OCI-LY7 (cell line): ENCODE measurements at regions not wholly inside any gene's neighbourhood (a gene's known extent, or its start where the extent isn't known, plus 50 kb on each side); places are given as distances from the start of the nearest gene placed in this dataset.

Experiments used
- BruUV-seq: library from RNA; stranded (reverse); fragments of 400-500 nt; replicated peaks from 2 replicates; lab custom pipeline; 2021; lab: Mats Ljungman, UMichigan
- CTCF ChIA-PET: fragments of 300-600 bp; sonication (Branson Sonifier 250); formaldehyde crosslinking; loops from one replicate; lab custom pipeline; 2022; ENCODE audit warnings: antibody characterized with exemption; ENCODE audit not compliant: unreplicated experiment; lab: Charles Lee
- POLR2A ChIA-PET: fragments of 300-600 bp; sonication (Branson Sonifier 250); formaldehyde crosslinking; loops from one replicate; lab custom pipeline; 2022; ENCODE audit warnings: antibody characterized with exemption; lab: Charles Lee
- DNase-seq: peaks from one replicate; pipeline ENCODE4 v3.0.0-alpha.2; 2015; ENCODE audit warnings: low spot score
- H2AFZ ChIP-seq: fragments of 200-600 bp; sonication (generic), shearing (Covaris generic); 2 replicates; pipeline ENCODE4 v1.6.1; 2014; ENCODE audit warnings: mild to moderate bottlenecking, antibody characterized with exemption, low read length, moderate library complexity
- H3K27ac ChIP-seq: fragments of 200-600 bp; sonication (generic); 2 replicates; pipeline ENCODE4 v1.5.1; 2014; ENCODE audit warnings: mixed run types, low read depth, mild to moderate bottlenecking, moderate library complexity, low read length, inconsistent platforms; ENCODE audit not compliant: poor library complexity, severe bottlenecking
- H3K36me3 ChIP-seq: fragments of 200-600 bp; sonication (generic); 2 replicates; pipeline ENCODE4 v1.6.1; 2014; ENCODE audit warnings: mild to moderate bottlenecking, antibody characterized with exemption, low read length, moderate library complexity, mixed read lengths; ENCODE audit not compliant: insufficient read depth
- H3K4me1 ChIP-seq: fragments of 200-600 bp; sonication (generic); 2 replicates; pipeline ENCODE4 v1.5.1; 2014; ENCODE audit warnings: mild to moderate bottlenecking, low read length; ENCODE audit not compliant: insufficient read depth, poor library complexity, severe bottlenecking
- H3K4me2 ChIP-seq: fragments of 200-600 bp; sonication (generic); 2 replicates; pipeline ENCODE4 v1.6.1; 2014; ENCODE audit warnings: mild to moderate bottlenecking, low read length
- H3K4me3 ChIP-seq: fragments of 200-600 bp; sonication (generic); 2 replicates; pipeline ENCODE4 v1.5.1; 2014; ENCODE audit warnings: mild to moderate bottlenecking, low read depth, low read length; ENCODE audit not compliant: poor library complexity, severe bottlenecking
- H3K79me2 ChIP-seq: fragments of 200-600 bp; sonication (generic); 2 replicates; pipeline ENCODE4 v1.6.1; 2016; ENCODE audit warnings: low read depth, mild to moderate bottlenecking, low read length, moderate library complexity, mixed read lengths; ENCODE audit not compliant: insufficient read depth
- H3K9me2 ChIP-seq: fragments of 200-600 bp; sonication (generic); 2 replicates; pipeline ENCODE4 v1.6.1; 2016; ENCODE audit warnings: mild to moderate bottlenecking, low read length, mixed read lengths; ENCODE audit not compliant: insufficient read depth
- H3K9me3 ChIP-seq: fragments of 200-600 bp; sonication (generic); 2 replicates; pipeline ENCODE4 v1.6.1; 2014; ENCODE audit warnings: mild to moderate bottlenecking, mixed run types, low read length, mixed read lengths
- H4K20me1 ChIP-seq: fragments of 200-600 bp; sonication (generic); 2 replicates; pipeline ENCODE4 v1.6.1; 2014; ENCODE audit warnings: mild to moderate bottlenecking, antibody characterized with exemption, low read length, moderate library complexity, mixed read lengths; ENCODE audit not compliant: insufficient read depth
- CTCF ChIP-seq: fragments of 200-600 bp; sonication (generic); conservative IDR thresholded peaks from 2 replicates; pipeline ENCODE4 v1.5.1; 2014; ENCODE audit warnings: mild to moderate bottlenecking, antibody characterized with exemption, low read length, moderate library complexity, mixed read lengths
- EZH2phosphoT487 ChIP-seq: fragments of 200-600 bp; sonication (generic); IDR thresholded peaks from 2 replicates; pipeline ENCODE4 v1.6.1; 2018; ENCODE audit warnings: low read depth, borderline replicate concordance, mild to moderate bottlenecking, mixed run types, antibody characterized with exemption, low read length, moderate library complexity, mixed read lengths
- intact Hi-C: fragments of 100-400 bp; cut with micrococcal nuclease; formaldehyde crosslinking; loops from one replicate; pipeline ENCODE4 v1.10.0; 2022; ENCODE audit not compliant: unreplicated experiment

- no peaks in the 10 kb centered on the region for H3K36me3 ChIP-seq
- no peaks in the 10 kb centered on the region for H3K79me2 ChIP-seq
- no peak overlapping the region for H3K4me2 ChIP-seq
- ChIA-PET POLR2A (no interaction called here), CTCF (no interaction called here)
- no peaks in the 10 kb centered on the region for H4K20me1 ChIP-seq
- intact Hi-C loops, result no loop called here
- no peaks in the 10 kb centered on the region for H3K4me1 ChIP-seq
- no TSS peak for BruUV-seq
- no peaks in the 10 kb centered on the region for H3K9me2 ChIP-seq
- no peak overlapping the region for H3K4me3 ChIP-seq
- TF ChIP-seq EZH2phosphoT487, result no peak
- no peak for TF ChIP-seq CTCF
- H3K27ac ChIP-seq, result no peak overlapping the region
- no peaks in the 10 kb centered on the region for H3K9me3 ChIP-seq
- no peak overlapping the region for H2AFZ ChIP-seq
- no peak for DNase-seq
Observed at GRCh38 chr2:219831957-219832356, 204.5 kb downstream of the SLC4A3 start.

DNA sequence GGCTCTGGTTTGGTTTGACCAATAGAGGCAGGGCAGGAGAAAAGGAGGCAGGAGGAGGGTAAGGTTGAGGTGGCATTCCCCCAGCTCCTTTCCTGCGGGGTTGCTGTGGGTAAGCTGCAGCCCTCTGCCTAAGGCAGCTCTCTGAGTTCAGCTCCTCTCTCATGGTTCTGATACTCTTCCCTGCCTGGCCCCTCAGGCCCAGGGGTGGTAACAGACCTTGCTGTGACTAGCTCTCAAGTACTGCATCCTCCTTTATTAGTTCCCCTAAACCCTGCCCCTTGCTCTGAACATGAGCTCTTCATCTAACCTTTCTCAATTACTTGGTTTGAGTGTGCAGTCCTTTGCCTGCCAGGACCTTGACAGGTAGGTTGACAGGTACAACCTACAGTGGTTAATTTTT is 205.5 kb downstream of the SLC4A3 start:
- intact Hi-C loops, result no loop called here
- Histone ChIP-seq H3K4me3 (no peak overlapping the region), H3K79me2 (no peaks in the 10 kb centered on the region), H3K27ac (no peak overlapping the region), H2AFZ (no peak overlapping the region), H3K4me1 (no peaks in the 10 kb centered on the region), H3K36me3 (no peaks in the 10 kb centered on the region), H4K20me1 (no peaks in the 10 kb centered on the region), H3K9me3 (no peaks in the 10 kb centered on the region), H3K4me2 (no peak overlapping the region), H3K9me2 (no peaks in the 10 kb centered on the region)
- no TSS peak for BruUV-seq
- DNase-seq, result no peak
- POLR2A ChIA-PET, result interaction anchor here (0.5 kb wide), 1 partner anchor 523 kb away, joined by 3 read pairs; no protein-coding TSS in a partner anchor
- TF ChIP-seq CTCF (no peak), EZH2phosphoT487 (no peak)
- CTCF ChIA-PET, result no interaction called here

- Histone ChIP-seq H3K4me1 (no peaks in the 10 kb centered on the region), H3K27ac (no peak overlapping the region), H3K36me3 (no peaks in the 10 kb centered on the region), H4K20me1 (no peaks in the 10 kb centered on the region), H3K9me2 (no peaks in the 10 kb centered on the region), H2AFZ (no peak overlapping the region), H3K4me2 (no peak overlapping the region), H3K4me3 (no peak overlapping the region), H3K9me3 (no peaks in the 10 kb centered on the region), H3K79me2 (no peaks in the 10 kb centered on the region)
- no peak for TF ChIP-seq EZH2phosphoT487
- no peak for TF ChIP-seq CTCF
- CTCF ChIA-PET, result no interaction called here
- no peak for DNase-seq
- intact Hi-C loops, result no loop called here
- POLR2A ChIA-PET, result interaction anchor here (0.7 to 1.0 kb wide), 3 partner anchors 9 to 1915 kb away, joined by 3 to 4 read pairs (median 3); no protein-coding TSS in a partner anchor
- BruUV-seq, result no TSS peak
Observed at GRCh38 chr2:219835493-219835892, 208.1 kb downstream of the SLC4A3 start.
